ENCODE measurements at regions not wholly inside any gene's neighbourhood (a gene's known extent, or its start where the extent isn't known, plus 50 kb on each side); places are given as distances from the start of the nearest gene placed in this dataset.

GRCh38 chr3:40793730-40794129 is 269.0 kb downstream of the ZNF621 start:
- no peak for TF ChIP-seq CTCF (IDR thresholded peaks at IDR 0.05; ENCODE audit: insufficient read depth, low read length)
- no peak for TF ChIP-seq GABPA (IDR thresholded peaks at IDR 0.05; ENCODE audit: low read depth)
- no peak for TF ChIP-seq POLR2AphosphoS5 (IDR thresholded peaks at IDR 0.05; ENCODE audit: low read depth)
